ENCODE measurements at regions not wholly inside any gene's neighbourhood (a gene's known extent, or its start where the extent isn't known, plus 50 kb on each side); places are given as distances from the start of the nearest gene placed in this dataset.
A peak's percentile ranks its signal among the peaks of the same experiment; 100 is the strongest.

GRCh38 chr1:199684686-199685273, 342.7 kb upstream of the NR5A2 start:
- Mint-ChIP-seq H3K27ac (ENCODE audit: low read depth) (no peak overlapping the region), H3K9me3 (no peaks in the 10 kb centered on the region), H3K4me1 (no peaks in the 10 kb centered on the region), H3K27me3 (peaks cover 26% of the 10 kb centered on the region), H3K36me3 (ENCODE audit: insufficient read depth) (no peaks in the 10 kb centered on the region), H3K4me3 (no peak overlapping the region)
- peak; percentile 72 for ATAC-seq (replicated peaks; ENCODE audit: extremely low read depth, poor library complexity, severe bottlenecking)
- DNase-seq (ENCODE audit: low spot score in 2 of 2): no peak

GRCh38 chr1:199685369-199685768, 342.1 kb upstream of the NR5A2 start:
- Mint-ChIP-seq H3K4me1 (no peaks in the 10 kb centered on the region), H3K9me3 (no peaks in the 10 kb centered on the region)
- no peak for DNase-seq (ENCODE audit: low spot score in 2 of 2)

GRCh38 chr1:199687321-199687720, 340.2 kb upstream of the NR5A2 start:
- H3K36me3 Mint-ChIP-seq (ENCODE audit: insufficient read depth): peaks cover 1% of the 10 kb centered on the region
- no peaks in the 10 kb centered on the region for H3K9me3 Mint-ChIP-seq

More at GRCh38 chr1:199685369-199685768, 342.1 kb upstream of the NR5A2 start:
- peaks cover 27% of the 10 kb centered on the region for H3K27me3 Mint-ChIP-seq
- H3K36me3 Mint-ChIP-seq (ENCODE audit: insufficient read depth): no peaks in the 10 kb centered on the region
- H3K4me3 Mint-ChIP-seq: no peak overlapping the region
- H3K27ac Mint-ChIP-seq (ENCODE audit: low read depth): no peak overlapping the region
- ATAC-seq (replicated peaks; ENCODE audit: extremely low read depth, poor library complexity, severe bottlenecking): no peak

GRCh38 chr1:199688133-199688676, 339.3 kb upstream of the NR5A2 start:
- peaks cover 48% of the 10 kb centered on the region for H3K27me3 Mint-ChIP-seq
- no peak for DNase-seq (ENCODE audit: low spot score in 2 of 2)
- no peak for ATAC-seq (replicated peaks; ENCODE audit: extremely low read depth, poor library complexity, severe bottlenecking)

More at GRCh38 chr1:199687321-199687720, 340.2 kb upstream of the NR5A2 start:
- Mint-ChIP-seq H3K27ac (ENCODE audit: low read depth) (no peak overlapping the region), H3K4me1 (no peaks in the 10 kb centered on the region), H3K27me3 (peaks cover 39% of the 10 kb centered on the region), H3K4me3 (no peak overlapping the region)
- DNase-seq (ENCODE audit: low spot score in 2 of 2) (no peak), ATAC-seq (replicated peaks; ENCODE audit: extremely low read depth, poor library complexity, severe bottlenecking) (no peak)

GRCh38 chr1:199688774-199689173, 338.7 kb upstream of the NR5A2 start:
- H3K4me1 Mint-ChIP-seq: no peaks in the 10 kb centered on the region
- no peaks in the 10 kb centered on the region for H3K9me3 Mint-ChIP-seq
- H3K27ac Mint-ChIP-seq (ENCODE audit: low read depth): no peak overlapping the region
- no peak for ATAC-seq (replicated peaks; ENCODE audit: extremely low read depth, poor library complexity, severe bottlenecking)
- no peak overlapping the region for H3K4me3 Mint-ChIP-seq
- H3K36me3 Mint-ChIP-seq (ENCODE audit: insufficient read depth): peaks cover 1% of the 10 kb centered on the region
- DNase-seq (ENCODE audit: low spot score in 2 of 2): no peak
- H3K27me3 Mint-ChIP-seq: peaks cover 53% of the 10 kb centered on the region

More at GRCh38 chr1:199688133-199688676, 339.3 kb upstream of the NR5A2 start:
- H3K4me1 Mint-ChIP-seq: no peaks in the 10 kb centered on the region
- no peak overlapping the region for H3K27ac Mint-ChIP-seq (ENCODE audit: low read depth)
- H3K36me3 Mint-ChIP-seq (ENCODE audit: insufficient read depth): peaks cover 1% of the 10 kb centered on the region
- no peaks in the 10 kb centered on the region for H3K9me3 Mint-ChIP-seq
- H3K4me3 Mint-ChIP-seq: no peak overlapping the region

- Mint-ChIP-seq H3K4me3 (no peak overlapping the region), H3K36me3 (ENCODE audit: insufficient read depth) (peaks cover 1% of the 10 kb centered on the region), H3K27me3 (peaks cover 70% of the 10 kb centered on the region), H3K9me3 (no peaks in the 10 kb centered on the region), H3K27ac (ENCODE audit: low read depth) (no peak overlapping the region), H3K4me1 (no peaks in the 10 kb centered on the region)
- DNase-seq (ENCODE audit: low spot score in 2 of 2) (no peak), ATAC-seq (replicated peaks; ENCODE audit: extremely low read depth, poor library complexity, severe bottlenecking) (no peak)
These were observed 337.0 kb upstream of the NR5A2 start for GRCh38 chr1:199690496-199690895.

- ATAC-seq (replicated peaks; ENCODE audit: extremely low read depth, poor library complexity, severe bottlenecking) (no peak), DNase-seq (ENCODE audit: low spot score in 2 of 2) (no peak)
- Mint-ChIP-seq H3K9me3 (no peaks in the 10 kb centered on the region), H3K4me1 (no peaks in the 10 kb centered on the region), H3K36me3 (ENCODE audit: insufficient read depth) (peaks cover 1% of the 10 kb centered on the region), H3K27me3 (peaks cover 74% of the 10 kb centered on the region), H3K27ac (ENCODE audit: low read depth) (no peak overlapping the region), H3K4me3 (no peak overlapping the region)
These were observed 336.0 kb upstream of the NR5A2 start for GRCh38 chr1:199691540-199691939.

- H3K27ac Mint-ChIP-seq (ENCODE audit: low read depth): no peak overlapping the region
- peaks cover 75% of the 10 kb centered on the region for H3K27me3 Mint-ChIP-seq
- no peak for ATAC-seq (replicated peaks; ENCODE audit: extremely low read depth, poor library complexity, severe bottlenecking)
- peaks cover 1% of the 10 kb centered on the region for H3K36me3 Mint-ChIP-seq (ENCODE audit: insufficient read depth)
- DNase-seq (ENCODE audit: low spot score in 2 of 2): no peak
- no peaks in the 10 kb centered on the region for H3K4me1 Mint-ChIP-seq
- no peaks in the 10 kb centered on the region for H3K9me3 Mint-ChIP-seq
- no peak overlapping the region for H3K4me3 Mint-ChIP-seq
These were observed 333.8 kb upstream of the NR5A2 start for GRCh38 chr1:199693724-199694123.

GRCh38 chr1:199696225-199696624, 331.3 kb upstream of the NR5A2 start:
- peaks cover 86% of the 10 kb centered on the region for H3K27me3 Mint-ChIP-seq
- H3K9me3 Mint-ChIP-seq: no peaks in the 10 kb centered on the region
- no peak overlapping the region for H3K27ac Mint-ChIP-seq (ENCODE audit: low read depth)
- no peak overlapping the region for H3K4me3 Mint-ChIP-seq
- peaks cover 8% of the 10 kb centered on the region for H3K4me1 Mint-ChIP-seq
- DNase-seq (ENCODE audit: low spot score in 2 of 2) (no peak), ATAC-seq (replicated peaks; ENCODE audit: extremely low read depth, poor library complexity, severe bottlenecking) (no peak)
- peaks cover 1% of the 10 kb centered on the region for H3K36me3 Mint-ChIP-seq (ENCODE audit: insufficient read depth)

GRCh38 chr1:199698222-199698621, 329.3 kb upstream of the NR5A2 start:
- H3K27ac Mint-ChIP-seq (ENCODE audit: low read depth): no peak overlapping the region
- H3K4me3 Mint-ChIP-seq: no peak overlapping the region
- peaks cover 66% of the 10 kb centered on the region for H3K27me3 Mint-ChIP-seq
- DNase-seq (ENCODE audit: low spot score in 2 of 2) (no peak), ATAC-seq (replicated peaks; ENCODE audit: extremely low read depth, poor library complexity, severe bottlenecking) (no peak)
- H3K4me1 Mint-ChIP-seq: peaks cover 8% of the 10 kb centered on the region
- no peaks in the 10 kb centered on the region for H3K36me3 Mint-ChIP-seq (ENCODE audit: insufficient read depth)
- H3K9me3 Mint-ChIP-seq: no peaks in the 10 kb centered on the region

- Mint-ChIP-seq H3K9me3 (no peaks in the 10 kb centered on the region), H3K4me3 (no peak overlapping the region), H3K27ac (ENCODE audit: low read depth) (no peak overlapping the region), H3K27me3 (peaks cover 60% of the 10 kb centered on the region), H3K36me3 (ENCODE audit: insufficient read depth) (no peaks in the 10 kb centered on the region), H3K4me1 (peaks cover 8% of the 10 kb centered on the region)
- ATAC-seq (replicated peaks; ENCODE audit: extremely low read depth, poor library complexity, severe bottlenecking) (no peak), DNase-seq (ENCODE audit: low spot score in 2 of 2) (no peak)
These were observed 327.0 kb upstream of the NR5A2 start for GRCh38 chr1:199700551-199700950.

- H3K9me3 Mint-ChIP-seq: no peaks in the 10 kb centered on the region
- peaks cover 60% of the 10 kb centered on the region for H3K27me3 Mint-ChIP-seq
- no peak for ATAC-seq (replicated peaks; ENCODE audit: extremely low read depth, poor library complexity, severe bottlenecking)
- H3K4me1 Mint-ChIP-seq: peaks cover 8% of the 10 kb centered on the region
- no peak for DNase-seq (ENCODE audit: low spot score in 2 of 2)
- no peak overlapping the region for H3K4me3 Mint-ChIP-seq
- H3K36me3 Mint-ChIP-seq (ENCODE audit: insufficient read depth): no peaks in the 10 kb centered on the region
- no peak overlapping the region for H3K27ac Mint-ChIP-seq (ENCODE audit: low read depth)
These were observed 325.8 kb upstream of the NR5A2 start for GRCh38 chr1:199701726-199702125.

GRCh38 chr1:199704231-199704630, 323.3 kb upstream of the NR5A2 start:
- no peaks in the 10 kb centered on the region for H3K36me3 Mint-ChIP-seq (ENCODE audit: insufficient read depth)
- no peaks in the 10 kb centered on the region for H3K9me3 Mint-ChIP-seq
- peaks cover 8% of the 10 kb centered on the region for H3K4me1 Mint-ChIP-seq
- ATAC-seq (replicated peaks; ENCODE audit: extremely low read depth, poor library complexity, severe bottlenecking) (no peak), DNase-seq (ENCODE audit: low spot score in 2 of 2) (no peak)
- no peak overlapping the region for H3K27ac Mint-ChIP-seq (ENCODE audit: low read depth)
- peaks cover 50% of the 10 kb centered on the region for H3K27me3 Mint-ChIP-seq
- no peak overlapping the region for H3K4me3 Mint-ChIP-seq
